HG03196 (cell line): ENCODE measurements at regions not wholly inside any gene's neighbourhood (a gene's known extent, or its start where the extent isn't known, plus 50 kb on each side); places are given as distances from the start of the nearest gene placed in this dataset.

Experiments used
- ATAC-seq: cut with Tn5 transposase; IDR thresholded peaks from one replicate; pipeline ENCODE4 v1.9.1; 2021; ENCODE audit not compliant: unreplicated experiment

DNA sequence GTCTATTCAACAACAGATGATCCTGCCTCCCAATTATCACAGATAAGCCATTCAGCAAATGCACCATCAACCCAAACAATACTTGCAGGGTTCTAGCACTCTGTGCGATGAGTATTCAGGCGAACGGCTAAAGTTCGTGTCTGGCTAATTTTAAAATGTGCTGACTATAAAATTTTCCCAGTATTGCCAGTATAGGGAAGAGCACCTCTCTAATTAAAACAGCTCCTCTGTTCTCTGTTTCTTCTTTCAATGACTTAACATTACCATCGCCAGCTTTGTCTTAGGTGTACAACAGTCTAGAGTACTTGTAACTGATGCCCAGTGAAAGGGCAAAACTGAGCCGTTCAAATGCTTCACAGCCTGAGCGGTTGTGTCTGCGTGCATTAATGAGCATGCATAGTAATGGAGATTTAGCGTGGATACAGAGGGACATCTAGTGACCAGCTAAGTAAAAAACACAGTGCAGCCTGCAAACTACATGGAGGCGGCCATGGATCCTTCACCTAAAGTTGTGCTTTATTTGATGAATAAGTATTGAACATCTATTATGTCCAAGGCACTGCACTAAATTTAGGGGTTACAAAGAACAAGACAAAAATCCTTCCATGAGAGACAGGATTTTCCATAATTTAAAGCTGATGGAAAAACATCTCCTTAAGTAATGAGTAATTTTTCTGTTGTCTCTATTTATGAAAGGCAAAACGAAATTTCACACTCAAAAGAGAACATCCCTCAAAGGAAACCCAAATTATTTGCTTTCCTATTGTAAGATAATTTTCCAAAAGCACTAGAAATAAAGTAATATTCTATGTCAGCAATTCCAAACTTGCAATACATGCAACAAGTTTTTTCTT, 120.0 kb downstream of the SETD4 start:
- ATAC-seq = no peak

DNA sequence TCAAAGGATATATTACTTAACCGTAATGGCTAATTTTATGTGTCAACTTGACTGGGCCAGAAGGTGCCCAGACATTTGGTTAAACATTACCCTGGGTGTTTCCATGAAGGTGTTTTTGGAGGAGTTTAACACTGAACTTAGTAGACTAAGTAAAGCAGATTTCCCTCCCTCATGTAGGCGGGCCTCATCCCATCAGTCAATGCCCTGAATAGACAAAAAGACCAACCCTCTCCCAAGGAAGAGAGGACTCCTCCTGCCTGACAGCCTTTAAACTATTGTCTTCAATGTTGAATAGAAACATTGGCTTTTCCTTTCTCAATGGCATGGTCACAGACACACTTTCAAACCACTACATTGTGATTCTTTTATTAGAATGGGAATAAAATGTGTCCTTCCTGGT, 121.9 kb downstream of the SETD4 start:
- no peak for ATAC-seq

DNA sequence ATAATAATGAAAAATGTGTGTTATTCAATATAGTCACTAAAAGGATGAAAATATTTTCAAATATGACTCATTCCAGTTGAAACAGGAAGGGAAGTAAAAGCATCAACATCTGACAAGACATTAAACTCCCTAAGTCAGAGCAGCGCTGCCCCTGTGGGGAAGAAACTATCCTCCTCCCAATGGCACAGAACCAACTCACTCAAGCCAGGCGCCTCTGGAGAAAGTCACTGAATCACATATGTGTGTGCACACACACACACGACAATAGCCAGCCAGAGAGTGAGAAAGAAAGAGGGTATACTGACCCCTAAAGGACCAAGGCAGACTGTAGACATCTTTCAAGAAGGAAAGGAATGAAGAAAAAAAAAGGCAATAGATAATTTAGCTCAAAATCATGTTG, 126.9 kb downstream of the SETD4 start:
- no peak for ATAC-seq

DNA sequence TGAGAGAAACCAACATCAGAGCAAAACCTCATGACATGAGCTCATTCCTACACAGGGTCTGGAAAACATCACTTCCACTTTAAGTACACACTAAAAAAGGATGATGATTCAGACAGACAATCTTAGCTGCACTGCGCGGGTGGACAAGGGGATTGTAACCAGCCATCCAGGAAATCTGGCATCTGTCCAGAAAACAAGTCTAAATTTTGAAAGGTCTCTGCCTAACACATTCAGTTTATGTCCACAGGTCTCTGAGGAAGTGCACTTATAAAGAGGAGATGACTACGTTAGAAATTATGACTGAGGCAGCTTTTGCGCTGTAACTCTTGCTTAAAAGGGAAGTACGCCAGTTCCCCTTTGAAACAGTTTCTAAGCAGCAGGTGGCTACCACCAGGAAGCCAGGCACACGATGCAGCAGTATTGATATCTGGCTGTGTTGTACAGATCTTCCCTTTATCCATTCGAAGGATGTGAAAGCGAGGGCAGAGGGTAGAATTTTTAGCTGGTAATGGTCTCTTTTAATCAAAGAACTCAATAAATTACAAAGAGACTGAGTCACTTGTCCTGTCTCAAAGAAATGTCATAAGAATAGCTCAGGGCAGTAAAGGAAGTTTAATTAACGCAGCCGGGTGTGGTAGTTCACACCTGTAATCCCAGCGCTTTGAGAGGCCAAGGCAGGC, 128.0 kb downstream of the SETD4 start:
- ATAC-seq = peak; percentile 72

DNA sequence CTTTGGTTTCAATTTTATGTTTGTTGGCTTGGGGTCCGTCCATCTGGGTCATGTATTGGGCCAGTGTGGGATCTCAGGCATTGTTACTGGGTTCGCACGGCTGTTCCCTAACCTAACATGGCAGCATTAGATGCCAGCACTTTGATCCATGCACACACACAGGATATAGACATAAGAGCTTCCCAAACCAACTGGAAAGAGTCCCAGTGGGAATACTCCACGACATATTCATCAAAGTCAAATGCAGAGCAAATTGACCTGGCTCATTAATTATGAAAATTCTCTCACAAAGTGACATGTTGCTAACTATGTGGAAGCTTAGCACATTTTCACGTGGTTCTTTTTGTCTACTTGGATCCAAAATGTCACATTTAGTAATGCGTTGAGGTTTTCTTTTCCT, 130.4 kb downstream of the SETD4 start:
- no peak for ATAC-seq

DNA sequence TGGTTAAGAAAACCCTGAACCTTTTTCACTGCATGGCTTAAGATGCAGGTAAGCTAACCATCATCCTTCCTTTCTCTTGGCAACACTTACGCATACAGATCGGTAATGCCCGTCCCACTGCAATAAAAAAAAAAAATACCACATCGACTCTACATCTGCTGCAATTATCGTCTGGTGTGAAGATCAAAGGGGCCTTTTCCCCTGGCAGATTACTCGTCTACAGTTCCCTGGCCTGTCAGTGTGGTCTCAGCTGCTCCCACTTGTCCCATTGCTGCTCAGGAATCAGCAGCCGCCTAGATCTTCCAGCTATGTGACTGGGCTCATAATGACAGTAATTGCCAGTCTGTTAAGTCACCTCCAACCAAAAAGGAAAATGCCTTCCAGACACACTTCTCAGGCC, 133.1 kb downstream of the SETD4 start:
- no peak for ATAC-seq

DNA sequence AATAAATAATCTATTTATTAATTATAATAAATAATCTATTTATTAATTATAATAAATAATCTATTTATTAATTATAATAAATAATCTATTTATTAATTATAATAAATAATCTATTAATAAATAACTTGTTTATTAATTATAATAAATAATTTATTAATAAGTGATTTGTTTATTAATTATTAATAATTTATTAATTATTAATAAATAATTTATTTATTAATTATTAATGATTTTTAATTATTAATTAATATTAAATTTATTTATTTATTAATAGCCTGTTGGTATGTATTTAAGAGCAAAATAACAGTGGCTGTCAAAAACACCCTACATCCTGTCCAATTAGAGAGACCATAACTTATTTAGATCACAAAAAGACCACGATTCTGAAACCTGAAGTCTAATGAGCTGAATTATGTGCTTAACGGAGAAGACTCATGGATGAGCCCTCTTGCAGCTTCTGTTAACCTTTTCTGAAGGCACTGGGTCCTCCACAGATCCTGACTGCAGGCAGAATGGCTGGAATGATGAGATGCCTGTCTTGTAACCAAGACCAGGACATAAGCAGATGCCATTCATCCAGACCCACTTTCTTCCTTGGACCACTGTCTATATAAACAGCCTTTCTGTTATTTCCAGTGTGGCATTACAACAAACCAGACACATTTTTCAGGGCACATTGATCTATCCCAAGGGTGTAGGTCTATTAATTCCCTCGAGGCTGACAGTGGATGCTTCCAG, 134.2 kb downstream of the SETD4 start:
- no peak for ATAC-seq

DNA sequence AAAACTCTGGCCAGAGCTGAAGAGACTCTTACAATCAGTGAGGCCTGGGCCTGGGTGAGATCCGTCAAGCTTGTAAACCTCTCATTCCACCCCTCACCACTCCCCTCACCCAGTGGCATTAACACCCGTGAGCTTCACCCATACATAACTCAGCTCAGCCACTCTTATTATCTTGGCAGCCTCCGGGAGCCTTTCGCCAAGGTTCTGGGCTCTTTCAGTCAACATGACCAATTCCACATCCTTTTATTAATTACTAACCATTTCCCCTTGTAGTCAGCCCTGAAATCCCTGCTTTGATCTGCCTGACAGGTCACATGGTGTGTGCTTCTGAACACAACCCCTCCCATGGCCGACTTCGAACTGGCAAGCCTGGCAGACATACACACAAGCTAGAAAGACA, 134.8 kb downstream of the SETD4 start:
- no peak for ATAC-seq

DNA sequence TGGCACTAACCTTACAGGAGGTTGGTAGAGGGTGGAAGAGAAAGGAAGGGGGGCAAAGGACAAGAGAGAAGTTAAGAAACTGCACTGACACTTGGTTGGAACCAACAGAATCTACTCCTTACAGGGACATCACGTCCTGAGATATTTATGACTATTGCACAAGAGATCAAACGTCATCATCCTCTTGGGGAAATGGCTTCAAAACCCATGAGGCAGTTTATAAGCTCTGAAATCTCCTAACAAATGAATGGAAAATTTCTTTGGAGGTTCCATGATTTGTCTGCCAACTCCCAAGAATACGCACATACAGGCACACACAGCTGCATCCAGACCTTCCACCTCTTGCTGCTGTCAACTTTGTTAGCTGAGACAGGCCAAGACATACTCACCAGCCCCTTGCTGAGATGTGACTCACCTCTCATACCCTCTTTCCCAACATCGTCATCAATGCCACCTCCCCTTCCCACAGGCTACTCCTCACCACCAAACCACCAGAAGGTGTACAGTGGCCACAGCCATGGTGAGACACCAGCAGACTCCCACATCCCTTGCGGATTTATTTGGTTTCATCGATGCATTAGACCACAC, 135.5 kb downstream of the SETD4 start:
- no peak for ATAC-seq

DNA sequence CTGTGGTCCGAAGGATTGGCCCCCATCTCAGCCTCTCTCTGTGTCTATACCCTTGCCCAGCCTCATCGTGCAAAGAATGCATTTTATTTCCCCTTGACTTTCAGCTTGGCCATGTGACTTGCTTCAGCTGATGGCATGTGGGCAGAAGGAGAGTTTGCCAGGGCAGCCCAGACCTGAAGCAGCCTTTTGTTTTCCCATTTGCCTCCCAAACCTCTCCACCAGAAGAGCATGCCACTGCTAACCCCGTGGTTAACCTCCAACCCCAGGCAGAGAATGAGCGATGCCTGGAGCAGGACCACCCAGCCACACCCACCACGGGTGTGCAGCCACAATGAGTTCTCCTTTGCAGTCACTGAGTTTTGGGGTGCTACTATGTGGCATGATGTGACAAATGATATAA, 136.4 kb downstream of the SETD4 start:
- no peak for ATAC-seq

DNA sequence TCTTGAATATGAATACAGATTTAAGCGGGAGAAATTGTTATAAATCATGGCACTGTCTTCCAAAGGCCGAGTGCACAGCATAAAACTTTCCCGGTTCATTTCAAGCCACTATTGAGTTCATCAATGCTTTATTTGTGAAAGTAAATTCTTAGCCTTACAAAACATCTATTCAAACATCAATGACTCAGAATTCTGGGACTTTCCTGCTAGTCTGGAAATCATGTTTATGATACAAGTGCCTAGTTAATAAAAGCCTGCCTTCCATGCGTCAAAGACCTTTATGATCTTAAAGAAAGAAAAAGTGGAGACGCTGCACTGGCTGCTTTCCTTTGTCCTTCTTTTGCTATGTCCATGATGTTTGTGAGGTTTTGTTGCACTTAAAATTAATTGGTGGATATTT, 137.7 kb downstream of the SETD4 start:
- ATAC-seq = no peak

DNA sequence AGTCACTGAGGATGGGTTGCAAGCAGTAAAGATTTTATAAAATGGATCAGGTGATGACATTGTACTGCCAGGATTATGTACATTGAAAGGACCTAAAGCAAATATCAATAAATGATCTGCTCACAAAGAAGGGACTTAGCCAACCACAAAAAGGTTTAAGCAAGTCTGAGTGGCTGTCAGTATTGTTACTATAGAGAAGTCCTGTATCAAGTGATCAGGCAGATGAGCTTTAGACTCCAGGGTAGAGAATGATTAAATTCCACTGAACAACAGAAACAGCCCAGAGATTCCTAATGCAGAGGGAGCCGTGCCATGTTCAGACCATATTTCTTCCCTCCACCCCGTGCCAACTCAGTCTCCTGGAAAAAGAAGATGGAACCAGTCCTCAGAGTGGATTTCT, 138.9 kb downstream of the SETD4 start:
- ATAC-seq = no peak

DNA sequence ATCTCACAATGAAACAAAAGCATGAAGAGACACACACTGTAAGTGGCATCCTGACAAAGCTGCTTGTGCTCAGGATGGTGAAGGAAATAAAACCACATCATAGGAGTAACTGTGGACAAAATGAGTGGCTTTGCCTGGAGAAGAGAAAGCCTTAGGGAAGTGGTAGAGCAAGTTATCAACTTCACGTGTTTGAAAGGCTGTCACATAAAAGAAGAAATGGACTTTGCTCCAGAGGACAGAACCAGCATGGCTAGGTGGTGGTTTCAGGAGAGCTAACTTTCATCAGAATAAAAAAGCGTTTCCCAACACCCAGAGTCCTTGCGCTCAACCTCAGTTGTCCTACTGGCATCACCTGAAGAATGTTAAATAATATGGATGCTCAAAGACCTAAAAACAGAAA, 139.9 kb downstream of the SETD4 start:
- no peak for ATAC-seq

DNA sequence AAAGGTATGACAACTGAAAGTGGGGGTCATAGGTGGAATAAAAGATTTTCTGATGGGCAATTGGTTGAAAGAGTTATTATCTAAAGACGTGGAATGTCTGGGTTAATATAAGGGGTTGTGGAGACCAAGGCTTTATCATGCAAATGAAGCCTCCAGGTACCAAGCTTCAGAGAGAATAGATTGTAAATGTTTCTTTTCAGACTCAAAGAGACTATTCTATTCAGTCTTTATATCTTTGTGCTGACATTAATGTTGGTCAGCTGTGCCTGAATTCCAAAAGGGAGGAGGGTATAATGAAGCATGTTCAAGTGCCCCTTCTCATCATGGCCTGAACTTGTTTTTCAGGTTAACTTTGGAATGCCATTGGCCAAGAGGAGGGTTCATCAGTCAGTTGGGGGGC, 145.3 kb downstream of the SETD4 start:
- ATAC-seq = no peak

DNA sequence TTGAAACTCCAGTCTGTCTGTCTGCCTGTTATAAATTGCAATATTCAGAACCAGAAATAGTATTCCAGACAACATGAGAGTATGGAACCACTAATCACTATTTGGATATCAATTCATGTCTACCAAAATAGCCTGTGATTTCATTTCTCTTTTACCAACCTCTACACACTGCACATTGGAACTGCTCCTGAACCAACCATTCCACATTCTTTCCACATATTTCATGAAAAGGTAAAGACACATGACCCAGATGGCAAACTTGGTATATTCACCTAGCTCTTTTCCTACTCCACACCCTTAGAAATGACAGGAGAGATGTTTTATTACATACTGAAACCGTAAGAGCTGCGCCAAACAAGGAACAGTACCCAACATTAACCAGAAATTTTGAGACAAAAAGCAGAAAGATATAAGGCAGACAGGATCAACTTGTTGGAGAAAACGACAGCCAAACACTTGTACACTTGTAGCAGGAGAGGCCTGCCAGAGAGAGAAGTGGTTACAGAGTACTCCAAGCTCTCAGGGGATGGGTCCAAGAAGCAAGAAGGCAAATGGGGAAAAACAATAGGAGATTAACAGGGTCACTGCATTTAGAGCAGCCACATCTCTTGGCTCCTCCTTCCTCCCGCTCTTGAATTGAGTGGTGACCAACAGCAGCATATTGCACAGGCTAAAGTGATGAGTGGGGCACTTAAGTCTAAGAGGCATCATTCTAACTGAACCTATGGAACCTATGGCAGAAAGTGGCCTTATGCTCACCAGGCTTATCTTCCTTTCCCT, 148.7 kb downstream of the SETD4 start:
- no peak for ATAC-seq

DNA sequence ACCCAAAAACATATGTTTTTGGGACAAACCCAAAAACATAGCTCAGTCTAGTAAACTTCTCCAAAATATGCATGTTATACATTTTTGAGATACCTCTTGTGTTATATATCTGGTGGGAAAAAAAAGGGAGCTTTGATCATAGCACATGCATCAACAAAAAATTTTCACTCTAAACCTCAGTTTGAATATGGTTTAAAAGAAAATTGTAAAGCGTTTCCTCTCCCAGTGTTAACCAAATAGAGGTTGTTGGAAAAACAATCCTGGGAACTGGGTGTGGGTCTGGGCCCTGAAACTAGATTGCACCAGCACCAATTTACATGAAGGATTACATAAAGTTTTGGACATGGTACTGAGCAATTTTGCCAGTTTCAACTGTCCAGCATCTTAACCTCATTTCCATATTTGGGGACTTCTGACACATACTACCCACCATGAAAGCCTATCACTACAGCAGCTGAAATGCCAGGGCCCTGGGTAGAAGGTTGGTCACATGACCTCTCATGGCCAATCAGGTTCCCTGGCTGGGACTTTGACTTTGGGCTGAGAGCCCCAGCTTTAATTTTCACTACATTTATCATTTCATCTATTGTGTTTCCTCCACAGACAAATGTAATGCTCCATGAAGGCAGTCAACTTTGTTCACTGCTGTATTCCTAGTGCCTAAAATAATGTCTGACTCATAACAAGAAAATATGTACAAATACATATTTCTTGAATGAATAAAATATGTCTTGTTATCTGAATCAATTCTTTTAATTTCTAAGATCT, 150.7 kb downstream of the SETD4 start:
- no peak for ATAC-seq

DNA sequence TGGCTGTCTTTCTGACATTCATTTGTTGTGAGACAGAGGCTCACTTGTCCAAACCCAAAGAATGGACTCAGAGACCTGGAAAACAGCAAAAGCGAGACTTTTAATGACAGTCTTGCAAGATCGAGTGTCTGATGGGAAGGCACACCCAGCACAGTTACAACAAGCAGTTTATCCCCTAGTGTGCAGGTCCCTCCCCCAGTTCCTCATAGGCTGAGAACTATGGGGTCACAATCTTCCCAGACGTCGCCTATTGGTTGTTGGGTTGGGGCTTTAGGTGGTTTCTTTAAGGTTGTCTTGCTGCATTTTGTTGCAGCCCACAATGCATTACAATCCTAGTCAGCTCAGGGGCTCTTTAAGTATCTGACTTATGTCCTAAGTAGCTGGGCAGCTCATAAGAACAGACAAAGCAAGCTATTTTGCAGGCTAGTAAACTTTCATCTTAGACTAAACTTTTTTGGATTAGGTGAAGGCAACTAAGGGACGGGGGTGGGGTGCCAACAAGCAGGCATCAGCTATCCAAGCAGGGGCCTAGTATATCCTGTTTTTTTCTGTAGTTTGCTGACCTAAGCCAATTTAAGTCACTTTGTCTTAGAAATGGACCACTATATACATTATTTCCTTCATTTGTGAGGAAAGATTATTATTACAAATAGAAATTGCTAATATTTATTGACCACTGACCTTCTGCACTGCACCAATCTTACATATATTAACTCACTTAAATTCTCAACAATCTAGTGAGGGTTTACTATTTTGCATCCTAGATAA, 151.8 kb downstream of the SETD4 start:
- ATAC-seq = no peak

DNA sequence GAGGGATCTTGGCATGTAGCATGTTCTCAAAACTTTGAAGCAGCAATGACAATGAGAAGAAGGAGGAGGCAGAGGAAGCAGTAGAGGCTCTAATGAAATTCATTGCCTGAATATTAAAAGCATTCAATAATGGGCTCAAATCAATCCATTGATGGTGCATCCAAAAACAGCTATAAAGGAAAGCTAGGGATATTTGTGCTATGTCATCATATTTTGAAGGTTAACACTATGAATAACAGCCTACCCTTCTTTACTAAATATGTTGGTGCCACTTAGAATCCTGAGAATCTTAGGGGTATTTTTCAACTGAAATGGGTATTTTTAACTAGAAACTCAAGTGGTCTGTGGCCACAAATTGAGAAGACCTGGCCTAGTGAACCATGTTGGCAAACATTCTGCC, 153.7 kb downstream of the SETD4 start:
- ATAC-seq = no peak

DNA sequence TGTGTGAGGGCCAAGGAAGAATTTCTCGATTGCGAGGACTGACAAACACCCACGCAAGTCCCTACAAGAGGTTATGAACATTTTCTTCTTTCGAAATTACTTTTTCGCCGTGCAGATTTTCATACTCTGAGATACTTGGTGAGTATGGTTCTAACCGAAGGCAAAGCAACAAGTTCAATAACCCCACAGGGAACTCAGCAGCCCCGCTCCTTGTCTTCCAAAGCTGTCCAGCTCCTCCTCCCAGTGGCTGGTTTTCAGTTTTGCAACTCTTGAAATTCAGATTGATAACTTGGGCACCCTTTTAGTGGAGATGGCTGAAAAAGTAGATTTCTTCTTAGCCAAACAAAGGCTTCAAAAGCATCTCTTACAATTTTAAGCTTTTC, 154.4 kb downstream of the SETD4 start:
- no peak for ATAC-seq
